Heart right ventricle (tissue), 16 donors: ENCODE measurements at regions not wholly inside any gene's neighbourhood (a gene's known extent, or its start where the extent isn't known, plus 50 kb on each side); places are given as distances from the start of the nearest gene placed in this dataset.
A peak's percentile ranks its signal among the peaks of the same experiment; 100 is the strongest.

Experiments used
- ATAC-seq, 8 donors: fragments of 200-7000 bp; cut with Tn5 transposase; one replicate each; pipeline ENCODE4 v1.9.1; 2020; ENCODE audit warnings: mild to moderate bottlenecking in 8 of 8, moderate library complexity in 8 of 8, moderate number of reproducible peaks in 1 of 8
- DNase-seq, 2 donors: peaks; one replicate each; pipeline ENCODE4 v3.0.0-alpha.2; 2020
- H3K27ac ChIP-seq, 10 donors: fragments of 200-600 bp; sonication (generic) in 2 of 10; one replicate each; pipeline versions ENCODE4 v1.5.0 to v1.8.0; 2020 to 2022; ENCODE audit warnings: mild to moderate bottlenecking in 3 of 10
- H3K27me3 ChIP-seq, 7 donors: fragments of 200-600 bp; one replicate each; pipeline ENCODE4 v1.8.0; 2021 to 2022; ENCODE audit warnings: mild to moderate bottlenecking in 2 of 7
- H3K36me3 ChIP-seq, 9 donors: fragments of 200-600 bp; sonication (generic) in 1 of 9; one replicate each; pipeline versions ENCODE4 v1.5.0 to v1.8.0; 2020 to 2022; ENCODE audit warnings: mild to moderate bottlenecking in 2 of 9
- H3K4me1 ChIP-seq, 9 donors: fragments of 200-600 bp; sonication (generic) in 1 of 9; one replicate each; pipeline versions ENCODE4 v1.5.0 to v1.8.0; 2020 to 2022; ENCODE audit warnings: mild to moderate bottlenecking in 4 of 9
- H3K4me3 ChIP-seq, 10 donors: fragments of 200-600 bp; sonication (generic) in 2 of 10; one replicate each; pipeline versions ENCODE4 v1.5.0 to v1.8.0; 2020 to 2022; ENCODE audit warnings: mild to moderate bottlenecking in 7 of 10, moderate library complexity in 2 of 10
- H3K9me3 ChIP-seq, 11 donors: fragments of 200-600 bp in 10 of 11; sonication (generic) in 2 of 11; one replicate each; pipeline versions ENCODE4 v1.5.0 to v1.8.0; 2013 to 2022; ENCODE audit warnings: mild to moderate bottlenecking in 2 of 11, control low read depth in 1 of 11, moderate library complexity in 1 of 11
- WGBS, 2 donors: extraction: QIAGEN DNeasy Blood & Tissue Kit; methylation state at CpG; one replicate each; pipeline ENCODE4 v1.1.7; 2013; ENCODE audit warnings: inconsistent platforms in 1 of 2; 5-methylcytosine and 5-hydroxymethylcytosine counted together
- intact Hi-C, 10 donors: fragments of 100-400 bp; cut with DNase I; formaldehyde crosslinking; loops; one replicate each; pipeline versions ENCODE4 v1.11.1 to v1.14.2; 2022
- TF ChIP-seq, protein P1 (sequence below), 9 donors: fragments of 200-600 bp; sonication (generic) in 2 of 9; IDR thresholded peaks; one replicate each; pipeline versions ENCODE4 v1.5.0 to v1.8.0; 2021 to 2022; ENCODE audit warnings: antibody characterized with exemption in 9 of 9, mild to moderate bottlenecking in 5 of 9, moderate library complexity in 1 of 9
- donor health status: Arrhythmogenic right ventricular cardiomyopathy.
- donor health status: ischemic (EF 13 %, LVEDD 7.1; RV severe dilation, severe dysfunction).
- donor health status: healthy with polysubstance abuse.
- donor health status: DM: no; HTN: yes; CAD: no.
- donor health status: DM: no; HTN: no; CAD: no.
- donor health status: ischemic (EF 25% LVEDD 6.9; RV normal size, moderate dysfunction).
- donor health status: ischemic (EF 25% LVEDD 5.7; RV mildly dilated, moderate dysfunction).
- donor health status: healthy.
- donor health status: DM: yes; HTN: yes; CAD: no.
- donor health status: Ischemic cardiomyopathy.
- donor health status: ischemic (EF 35%, LVEDD 5.7; RV mildly dilated, moderate dysfunction).
- donor health status: nonischemic (EF 11% LVEDD 7.7; RV severe dilation, severe dysfunction).
- donor health status: DM: yes; HTN: yes; CAD: no.
- donor health status: PGD.
- donor health status: ischemic (EF 29% LVEDD 5.4; RV normal size, mild dysfunction).
- donor health status: nonischemic (EF 23%, LVEDD 6.1; RV moderate dilation, normal function).

DNA sequence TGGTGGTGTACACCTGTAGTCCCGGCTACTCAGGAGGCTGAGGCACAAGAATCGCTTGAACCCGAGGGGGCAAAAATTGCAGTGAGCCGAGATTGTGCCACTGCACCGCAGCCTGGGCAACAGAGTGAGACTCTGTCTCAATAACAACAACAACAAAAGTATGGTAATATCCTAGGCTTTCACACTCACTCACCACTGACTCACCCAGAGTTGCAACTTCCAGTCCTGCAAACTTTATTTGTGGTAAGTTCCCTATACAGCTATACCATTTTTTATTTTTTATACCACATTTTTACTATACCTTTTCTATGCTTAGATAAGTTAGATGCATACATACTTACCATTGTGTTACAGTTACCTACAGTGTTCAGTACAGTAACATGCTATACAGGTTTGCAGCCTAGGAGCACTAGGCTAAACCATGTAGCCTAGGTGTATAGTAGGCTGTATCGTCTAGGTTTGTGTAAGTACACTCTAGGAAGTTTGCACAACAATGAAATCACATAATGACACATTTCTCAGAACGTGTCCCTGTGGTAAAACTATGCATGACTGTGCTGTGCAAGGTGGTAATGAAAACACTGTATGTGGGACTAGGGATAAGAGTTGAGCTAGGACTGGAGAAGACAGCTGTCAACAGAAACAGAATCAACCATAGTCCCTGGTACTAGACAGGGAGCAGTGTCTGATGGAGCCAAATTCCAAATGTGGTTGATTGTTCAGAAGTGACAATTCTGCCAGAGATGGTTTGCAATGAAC, 109.5 kb upstream of the RAD23B start:
- intact Hi-C loops: loop anchor here in 6 of 10 donors (5.0 to 10.0 kb wide), 7 partner anchors 309 to 1339 kb away; partner anchors contain the start of gene ZNF462 (in 2 of the 6)
- Histone ChIP-seq H3K27ac (no peak overlapping the region), H3K27me3 (no peaks in the 10 kb centered on the region), H3K4me1 (peaks cover 3 to 32% (median 24%) of the 10 kb centered on the region in 9 donors), H3K36me3 (no peaks in the 10 kb centered on the region), H3K4me3 (no peak overlapping the region), H3K9me3 (no peaks in the 10 kb centered on the region)
- no peak for DNase-seq
- no peak for ATAC-seq
- TF ChIP-seq, protein P1, sequence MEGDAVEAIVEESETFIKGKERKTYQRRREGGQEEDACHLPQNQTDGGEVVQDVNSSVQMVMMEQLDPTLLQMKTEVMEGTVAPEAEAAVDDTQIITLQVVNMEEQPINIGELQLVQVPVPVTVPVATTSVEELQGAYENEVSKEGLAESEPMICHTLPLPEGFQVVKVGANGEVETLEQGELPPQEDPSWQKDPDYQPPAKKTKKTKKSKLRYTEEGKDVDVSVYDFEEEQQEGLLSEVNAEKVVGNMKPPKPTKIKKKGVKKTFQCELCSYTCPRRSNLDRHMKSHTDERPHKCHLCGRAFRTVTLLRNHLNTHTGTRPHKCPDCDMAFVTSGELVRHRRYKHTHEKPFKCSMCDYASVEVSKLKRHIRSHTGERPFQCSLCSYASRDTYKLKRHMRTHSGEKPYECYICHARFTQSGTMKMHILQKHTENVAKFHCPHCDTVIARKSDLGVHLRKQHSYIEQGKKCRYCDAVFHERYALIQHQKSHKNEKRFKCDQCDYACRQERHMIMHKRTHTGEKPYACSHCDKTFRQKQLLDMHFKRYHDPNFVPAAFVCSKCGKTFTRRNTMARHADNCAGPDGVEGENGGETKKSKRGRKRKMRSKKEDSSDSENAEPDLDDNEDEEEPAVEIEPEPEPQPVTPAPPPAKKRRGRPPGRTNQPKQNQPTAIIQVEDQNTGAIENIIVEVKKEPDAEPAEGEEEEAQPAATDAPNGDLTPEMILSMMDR (IDR thresholded peaks at IDR 0.05): no peak
- WGBS, 2 donors: 91% methylated on average over 7 of the region's 7 CpGs

DNA sequence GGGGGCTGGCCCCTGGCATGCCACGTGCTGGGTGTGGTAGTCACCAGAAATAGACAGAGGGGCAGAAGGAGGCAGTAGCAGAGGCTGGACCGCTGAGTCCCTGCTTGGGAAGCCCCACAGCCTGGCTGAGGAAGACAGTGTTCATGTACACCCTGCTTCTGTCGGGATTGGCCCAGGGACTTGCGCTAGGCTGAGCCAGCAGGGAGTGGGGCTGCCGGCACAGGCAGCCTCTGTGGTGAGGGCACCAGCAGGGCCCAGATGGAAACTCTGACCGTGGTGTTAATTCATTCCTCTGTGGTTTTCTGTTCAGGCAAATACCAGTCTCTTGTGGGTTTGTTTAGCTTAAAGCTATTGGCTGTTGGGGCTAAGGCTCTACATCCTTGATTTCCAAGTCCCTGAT, 108.6 kb upstream of the RAD23B start:
- DNase-seq (no peak), ATAC-seq (peak in 2 of 8 donors; percentile 11 to 31)
- intact Hi-C loops: loop anchor here in 6 of 10 donors (5.0 to 10.0 kb wide), 7 partner anchors 310 to 1340 kb away; partner anchors contain the start of gene ZNF462 (in 2 of the 6)
- peaks cover 3 to 32% (median 24%) of the 10 kb centered on the region in 9 donors for H3K4me1 ChIP-seq
- H3K27ac ChIP-seq: peak overlapping the region in 6 of 10 donors; percentile 18 to 83 (median 58)
- WGBS, 2 donors: 78 to 81% methylated on average over 6 of the region's 6 CpGs
- H3K9me3 ChIP-seq: no peaks in the 10 kb centered on the region
- no peaks in the 10 kb centered on the region for H3K27me3 ChIP-seq
- H3K36me3 ChIP-seq: no peaks in the 10 kb centered on the region
- H3K4me3 ChIP-seq: no peak overlapping the region
- TF ChIP-seq, protein P1 (IDR thresholded peaks at IDR 0.05): no peak

DNA sequence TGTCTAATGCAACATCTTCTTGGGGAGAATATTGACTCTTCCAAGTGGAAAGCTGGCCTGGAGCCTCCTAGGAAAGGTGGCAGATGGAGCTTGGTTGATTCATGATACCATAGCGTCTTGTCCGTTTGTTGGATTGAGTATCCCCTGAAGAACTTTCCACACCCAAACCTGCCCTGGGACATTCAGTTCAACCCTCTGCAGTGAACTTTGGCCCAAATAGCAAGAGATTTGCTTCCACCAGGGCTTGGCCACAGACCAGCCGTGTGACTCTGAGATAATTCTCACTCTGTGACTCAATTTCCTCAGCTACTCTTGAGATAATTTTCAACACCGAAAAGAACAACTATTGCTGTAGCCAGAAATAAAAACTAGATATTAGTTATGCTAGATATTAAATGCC, 108.0 kb upstream of the RAD23B start:
- Histone ChIP-seq H3K27ac (peak overlapping the region in 9 of 10 donors; percentile 32 to 83 (median 57)), H3K9me3 (no peaks in the 10 kb centered on the region), H3K4me1 (peaks cover 3 to 32% (median 24%) of the 10 kb centered on the region in 9 donors), H3K4me3 (no peak overlapping the region), H3K27me3 (no peaks in the 10 kb centered on the region), H3K36me3 (no peaks in the 10 kb centered on the region)
- TF ChIP-seq, protein P1 (IDR thresholded peaks at IDR 0.05): no peak
- intact Hi-C loops: loop anchor here in 4 of 10 donors (10.0 kb wide), 4 partner anchors 310 to 1340 kb away; partner anchors contain the start of gene ZNF462 (in 1 of the 4)
- DNase-seq: peak; percentile 21 to 37
- WGBS, 2 donors: 37 to 44% methylated on average over 4 of the region's 4 CpGs
- peak; percentile 50 to 76 (median 68) for ATAC-seq

DNA sequence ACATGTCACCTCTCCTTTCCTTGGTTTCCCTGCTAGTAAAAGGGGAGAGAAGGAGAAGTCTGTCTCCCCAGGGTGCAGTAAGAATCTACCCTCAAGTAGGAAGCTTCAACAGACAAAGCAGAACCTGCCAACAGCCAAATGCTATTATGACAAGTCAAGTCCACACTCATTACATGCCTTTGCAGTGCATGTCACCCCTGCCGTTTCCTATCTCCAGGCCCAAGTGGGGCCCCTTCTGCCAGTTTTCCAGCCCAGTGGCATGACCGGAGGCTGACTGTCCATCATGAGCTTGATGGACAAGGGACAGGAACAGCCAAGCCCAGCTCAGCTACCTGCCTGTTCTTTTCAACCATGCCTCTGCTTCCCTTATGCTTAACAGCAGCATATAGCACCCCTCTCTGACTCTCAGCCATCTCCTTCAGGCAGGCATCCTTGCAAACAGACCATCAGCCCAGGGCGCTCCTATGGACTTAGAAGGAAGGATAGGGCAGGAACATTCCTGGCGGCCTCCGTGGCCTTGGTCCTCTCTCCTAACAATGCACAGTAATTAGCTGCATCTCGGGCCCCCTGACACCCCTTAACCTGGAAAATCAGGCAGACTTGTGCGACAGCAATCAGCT, 107.2 kb upstream of the RAD23B start:
- peaks cover 3 to 32% (median 24%) of the 10 kb centered on the region in 9 donors for H3K4me1 ChIP-seq
- intact Hi-C loops: loop anchor here in 4 of 10 donors (10.0 kb wide), 4 partner anchors 311 to 1341 kb away; partner anchors contain the start of gene ZNF462 (in 1 of the 4)
- no peaks in the 10 kb centered on the region for H3K9me3 ChIP-seq
- H3K27me3 ChIP-seq: no peaks in the 10 kb centered on the region
- H3K27ac ChIP-seq: peak overlapping the region in 9 of 10 donors; percentile 32 to 83 (median 57)
- H3K36me3 ChIP-seq: no peaks in the 10 kb centered on the region
- TF ChIP-seq, protein P1 (IDR thresholded peaks at IDR 0.05): no peak
- peak; percentile 31 to 50 for DNase-seq
- no peak overlapping the region for H3K4me3 ChIP-seq
- WGBS, 2 donors: 69 to 82% methylated on average over 7 of the region's 7 CpGs
- peak; percentile 44 to 88 (median 74) for ATAC-seq
